ENCODE measurements at regions not wholly inside any gene's neighbourhood (a gene's known extent, or its start where the extent isn't known, plus 50 kb on each side); places are given as distances from the start of the nearest gene placed in this dataset.

- H3K4me3 ChIP-seq: no peak overlapping the region
- H3K9me3 ChIP-seq (ENCODE audit: low read depth): no peaks in the 10 kb centered on the region
- H3K27me3 ChIP-seq (replicated peaks; ENCODE audit: insufficient read depth): no peaks in the 10 kb centered on the region
- no peak overlapping the region for H3K4me2 ChIP-seq (ENCODE audit: unreplicated experiment)
- H3K79me2 ChIP-seq (ENCODE audit: insufficient read depth): no peaks in the 10 kb centered on the region
- no peak overlapping the region for H2AFZ ChIP-seq
- no peak for DNase-seq
- no peaks in the 10 kb centered on the region; the same call in 1 of the 2 replicates for H3K9me2 ChIP-seq (ENCODE audit: insufficient read depth)
- H3F3A ChIP-seq (ENCODE audit: insufficient read depth): no peaks in the 10 kb centered on the region
- H3K36me3 ChIP-seq (ENCODE audit: low read depth): no peaks in the 10 kb centered on the region
- H3K27ac ChIP-seq: no peak overlapping the region
- H3K9ac ChIP-seq: no peak overlapping the region
- TF ChIP-seq EZH2 (IDR thresholded peaks at IDR 0.05; ENCODE audit: insufficient read depth, poor library complexity, severe bottlenecking) (no peak), EZH2phosphoT487 (IDR thresholded peaks at IDR 0.05; ENCODE audit: insufficient read depth, low read depth) (no peak)
- in situ Hi-C loops (cut with MboI): no loop called here
- 36 to 52% methylated on average over 2 of the region's 2 CpGs for WGBS, 2 experiments (ENCODE audit: low coverage in 1 of 2, low lambda C conversion rate in 2 of 2, missing lambda C conversion rate in 2 of 2)
- no peaks in the 10 kb centered on the region for H4K20me1 ChIP-seq (ENCODE audit: insufficient read depth)
- H3K4me1 ChIP-seq (ENCODE audit: insufficient read depth): no peaks in the 10 kb centered on the region
Measured at GRCh38 chr1:79773385-79773784, 766.9 kb upstream of the ADGRL4 start.

- H3K9me3 ChIP-seq (ENCODE audit: low read depth): no peaks in the 10 kb centered on the region
- no peaks in the 10 kb centered on the region for H3K4me1 ChIP-seq (ENCODE audit: insufficient read depth)
- H3K27ac ChIP-seq: no peak overlapping the region
- H3K79me2 ChIP-seq (ENCODE audit: insufficient read depth): no peaks in the 10 kb centered on the region
- H3K4me3 ChIP-seq: no peak overlapping the region
- no peaks in the 10 kb centered on the region for H3K27me3 ChIP-seq (replicated peaks; ENCODE audit: insufficient read depth)
- H3K9ac ChIP-seq: no peak overlapping the region
- H3K4me2 ChIP-seq (ENCODE audit: unreplicated experiment): no peak overlapping the region
- no peak for DNase-seq
- no peaks in the 10 kb centered on the region for H3F3A ChIP-seq (ENCODE audit: insufficient read depth)
- no peaks in the 10 kb centered on the region for H4K20me1 ChIP-seq (ENCODE audit: insufficient read depth)
- H3K36me3 ChIP-seq (ENCODE audit: low read depth): no peaks in the 10 kb centered on the region
- in situ Hi-C loops (cut with MboI): no loop called here
- TF ChIP-seq EZH2 (IDR thresholded peaks at IDR 0.05; ENCODE audit: insufficient read depth, poor library complexity, severe bottlenecking) (no peak), EZH2phosphoT487 (IDR thresholded peaks at IDR 0.05; ENCODE audit: insufficient read depth, low read depth) (no peak)
- H2AFZ ChIP-seq: no peak overlapping the region
- no peaks in the 10 kb centered on the region for H3K9me2 ChIP-seq (ENCODE audit: insufficient read depth)
Measured at GRCh38 chr1:79762461-79762860, 755.9 kb upstream of the ADGRL4 start.

GRCh38 chr1:79760531-79760930 lies 754.0 kb upstream of the ADGRL4 start:
- WGBS, 2 experiments (ENCODE audit: low coverage in 1 of 2, low lambda C conversion rate in 2 of 2, missing lambda C conversion rate in 2 of 2): 39 to 43% methylated on average over 1 of the region's 1 CpG
- no peak for TF ChIP-seq EZH2phosphoT487 (IDR thresholded peaks at IDR 0.05; ENCODE audit: insufficient read depth, low read depth)
- TF ChIP-seq EZH2 (IDR thresholded peaks at IDR 0.05; ENCODE audit: insufficient read depth, poor library complexity, severe bottlenecking): no peak
- no peaks in the 10 kb centered on the region for H3K9me2 ChIP-seq (ENCODE audit: insufficient read depth)
- no peaks in the 10 kb centered on the region for H3K9me3 ChIP-seq (ENCODE audit: low read depth)
- no peaks in the 10 kb centered on the region for H3K4me1 ChIP-seq (ENCODE audit: insufficient read depth)
- H3F3A ChIP-seq (ENCODE audit: insufficient read depth): no peaks in the 10 kb centered on the region
- H3K27ac ChIP-seq: no peak overlapping the region
- H3K4me3 ChIP-seq: no peak overlapping the region
- in situ Hi-C loops (cut with MboI): no loop called here
- H3K36me3 ChIP-seq (ENCODE audit: low read depth): no peaks in the 10 kb centered on the region
- H3K27me3 ChIP-seq (replicated peaks; ENCODE audit: insufficient read depth): no peaks in the 10 kb centered on the region
- H3K4me2 ChIP-seq (ENCODE audit: unreplicated experiment): no peak overlapping the region
- no peaks in the 10 kb centered on the region for H4K20me1 ChIP-seq (ENCODE audit: insufficient read depth)
- no peak overlapping the region; the same call in 1 of the 2 replicates for H2AFZ ChIP-seq
- H3K9ac ChIP-seq: no peak overlapping the region
- no peaks in the 10 kb centered on the region for H3K79me2 ChIP-seq (ENCODE audit: insufficient read depth)
- DNase-seq: no peak

- Histone ChIP-seq H3K4me1 (ENCODE audit: insufficient read depth) (no peaks in the 10 kb centered on the region), H3K9me2 (ENCODE audit: insufficient read depth) (no peaks in the 10 kb centered on the region), H3K79me2 (ENCODE audit: insufficient read depth) (no peaks in the 10 kb centered on the region), H3K36me3 (ENCODE audit: low read depth) (no peaks in the 10 kb centered on the region), H3K27ac (no peak overlapping the region), H3K9ac (no peak overlapping the region), H3K9me3 (ENCODE audit: low read depth) (no peaks in the 10 kb centered on the region), H2AFZ (no peak overlapping the region), H3K27me3 (replicated peaks; ENCODE audit: insufficient read depth) (no peaks in the 10 kb centered on the region), H3F3A (ENCODE audit: insufficient read depth) (no peaks in the 10 kb centered on the region), H4K20me1 (ENCODE audit: insufficient read depth) (no peaks in the 10 kb centered on the region), H3K4me2 (ENCODE audit: unreplicated experiment) (no peak overlapping the region), H3K4me3 (no peak overlapping the region)
- 29 to 32% methylated on average over 2 of the region's 2 CpGs for WGBS, 2 experiments (ENCODE audit: low coverage in 1 of 2, low lambda C conversion rate in 2 of 2, missing lambda C conversion rate in 2 of 2)
- TF ChIP-seq EZH2 (IDR thresholded peaks at IDR 0.05; ENCODE audit: insufficient read depth, poor library complexity, severe bottlenecking) (no peak), EZH2phosphoT487 (IDR thresholded peaks at IDR 0.05; ENCODE audit: insufficient read depth, low read depth) (no peak)
- DNase-seq: no peak
- in situ Hi-C loops (cut with MboI): no loop called here
Measured at GRCh38 chr1:79749607-79750006, 743.1 kb upstream of the ADGRL4 start.

- 82 to 83% methylated on average over 2 of the region's 2 CpGs for WGBS, 2 experiments (ENCODE audit: low coverage in 1 of 2, low lambda C conversion rate in 2 of 2, missing lambda C conversion rate in 2 of 2)
- in situ Hi-C loops (cut with MboI): no loop called here
- H2AFZ ChIP-seq: no peak overlapping the region
- no peak overlapping the region for H3K4me2 ChIP-seq (ENCODE audit: unreplicated experiment)
- H3K9me2 ChIP-seq (ENCODE audit: insufficient read depth): no peaks in the 10 kb centered on the region
- no peaks in the 10 kb centered on the region for H3K4me1 ChIP-seq (ENCODE audit: insufficient read depth)
- no peaks in the 10 kb centered on the region for H3K36me3 ChIP-seq (ENCODE audit: low read depth)
- no peak overlapping the region for H3K4me3 ChIP-seq
- no peak overlapping the region for H3K9ac ChIP-seq
- H3K27me3 ChIP-seq (replicated peaks; ENCODE audit: insufficient read depth): no peaks in the 10 kb centered on the region
- H3F3A ChIP-seq (ENCODE audit: insufficient read depth): no peaks in the 10 kb centered on the region
- no peaks in the 10 kb centered on the region for H4K20me1 ChIP-seq (ENCODE audit: insufficient read depth)
- TF ChIP-seq EZH2phosphoT487 (IDR thresholded peaks at IDR 0.05; ENCODE audit: insufficient read depth, low read depth): no peak
- no peak for TF ChIP-seq EZH2 (IDR thresholded peaks at IDR 0.05; ENCODE audit: insufficient read depth, poor library complexity, severe bottlenecking)
- no peaks in the 10 kb centered on the region for H3K79me2 ChIP-seq (ENCODE audit: insufficient read depth)
- H3K9me3 ChIP-seq (ENCODE audit: low read depth): no peaks in the 10 kb centered on the region
- no peak for DNase-seq
- H3K27ac ChIP-seq: no peak overlapping the region
Measured at GRCh38 chr1:79745929-79746328, 739.4 kb upstream of the ADGRL4 start.

All from GM23248 (cell line).